ENCODE measurements at regions not wholly inside any gene's neighbourhood (a gene's known extent, or its start where the extent isn't known, plus 50 kb on each side); places are given as distances from the start of the nearest gene placed in this dataset.

DNA sequence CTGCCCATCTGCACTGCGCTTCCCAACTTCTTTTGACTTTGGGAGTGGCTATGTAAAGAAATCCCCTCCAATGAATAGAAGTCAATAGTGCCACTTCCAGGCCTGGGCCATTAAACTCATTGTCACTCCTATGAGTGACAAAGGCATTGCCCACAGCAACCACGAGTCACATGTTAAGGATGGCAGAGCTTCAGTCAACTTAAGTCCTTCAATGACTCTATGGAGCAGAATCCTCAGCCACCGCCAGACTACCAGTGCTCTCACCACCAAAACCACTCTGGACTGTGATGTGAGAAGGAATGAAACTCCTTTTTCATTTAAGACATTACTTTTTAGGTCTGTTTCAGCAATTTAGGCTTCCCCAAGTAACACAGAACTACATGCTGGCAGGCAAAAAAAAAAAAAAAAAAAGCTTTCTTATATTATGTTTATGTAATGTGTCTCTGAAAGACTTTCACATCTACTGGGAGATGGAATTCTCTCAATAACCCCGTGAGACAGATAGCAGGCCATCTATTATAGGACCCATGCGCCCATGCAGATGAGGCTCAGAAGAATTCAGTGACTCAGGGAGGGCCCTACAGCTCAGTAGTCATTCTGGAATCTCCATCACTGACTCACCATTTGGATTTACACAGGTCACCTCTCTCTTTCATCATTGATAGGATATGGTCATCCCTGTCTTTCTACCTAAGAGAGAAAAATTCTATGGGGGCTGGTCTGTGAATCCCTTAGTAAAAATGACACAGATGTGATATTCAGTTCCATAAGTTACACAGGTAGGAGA, 180.5 kb downstream of the CEMIP2 start:
- TF ChIP-seq EZH2phosphoT487 (IDR thresholded peaks at IDR 0.05) (no peak), EZH2 (IDR thresholded peaks at IDR 0.05) (no peak)
- TF ChIP-seq, protein P1, sequence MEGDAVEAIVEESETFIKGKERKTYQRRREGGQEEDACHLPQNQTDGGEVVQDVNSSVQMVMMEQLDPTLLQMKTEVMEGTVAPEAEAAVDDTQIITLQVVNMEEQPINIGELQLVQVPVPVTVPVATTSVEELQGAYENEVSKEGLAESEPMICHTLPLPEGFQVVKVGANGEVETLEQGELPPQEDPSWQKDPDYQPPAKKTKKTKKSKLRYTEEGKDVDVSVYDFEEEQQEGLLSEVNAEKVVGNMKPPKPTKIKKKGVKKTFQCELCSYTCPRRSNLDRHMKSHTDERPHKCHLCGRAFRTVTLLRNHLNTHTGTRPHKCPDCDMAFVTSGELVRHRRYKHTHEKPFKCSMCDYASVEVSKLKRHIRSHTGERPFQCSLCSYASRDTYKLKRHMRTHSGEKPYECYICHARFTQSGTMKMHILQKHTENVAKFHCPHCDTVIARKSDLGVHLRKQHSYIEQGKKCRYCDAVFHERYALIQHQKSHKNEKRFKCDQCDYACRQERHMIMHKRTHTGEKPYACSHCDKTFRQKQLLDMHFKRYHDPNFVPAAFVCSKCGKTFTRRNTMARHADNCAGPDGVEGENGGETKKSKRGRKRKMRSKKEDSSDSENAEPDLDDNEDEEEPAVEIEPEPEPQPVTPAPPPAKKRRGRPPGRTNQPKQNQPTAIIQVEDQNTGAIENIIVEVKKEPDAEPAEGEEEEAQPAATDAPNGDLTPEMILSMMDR (IDR thresholded peaks at IDR 0.05): no peak
- H3K9me3 Mint-ChIP-seq: no peaks in the 10 kb centered on the region
- no peak overlapping the region for H3K4me3 ChIP-seq

DNA sequence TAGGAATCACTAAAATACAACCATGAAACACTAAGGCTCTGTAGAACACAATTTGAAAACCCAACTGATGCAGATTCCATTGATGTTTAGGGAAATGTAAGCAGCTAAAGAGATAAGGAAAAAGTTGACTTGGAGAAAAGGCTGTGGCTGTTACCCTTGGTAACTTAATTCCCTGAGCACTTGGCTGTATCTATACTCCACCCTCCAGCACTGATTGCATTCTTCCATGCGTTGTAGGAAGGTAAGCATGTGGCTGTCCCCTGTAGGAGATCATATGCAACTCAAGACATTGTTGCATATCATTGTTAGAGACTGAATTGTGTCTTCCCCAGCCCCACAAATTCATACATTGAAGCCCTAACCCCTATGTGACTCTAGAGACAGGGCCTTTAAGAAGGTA, 184.5 kb downstream of the CEMIP2 start:
- no peaks in the 10 kb centered on the region for H3K36me3 ChIP-seq
- H3K9me3 ChIP-seq (ENCODE audit: low read depth): no peaks in the 10 kb centered on the region

More for the DNA sequence above, 180.5 kb downstream of the CEMIP2 start:
- H3K79me2 ChIP-seq (ENCODE audit: low read depth): no peaks in the 10 kb centered on the region
- Mint-ChIP-seq H3K36me3 (no peaks in the 10 kb centered on the region), H3K4me1 (peaks cover 13% of the 10 kb centered on the region), H3K4me3 (no peak overlapping the region), H3K27me3 (ENCODE audit: insufficient read depth, low read depth) (peaks cover 7% of the 10 kb centered on the region), H3K27ac (peak overlapping the region; percentile 76)
- no peaks in the 10 kb centered on the region for H3K4me1 ChIP-seq
- H3K36me3 ChIP-seq: no peaks in the 10 kb centered on the region
- no peak overlapping the region for H3K27ac ChIP-seq
- H3F3A ChIP-seq (ENCODE audit: low read depth): no peaks in the 10 kb centered on the region
- H3K9ac ChIP-seq: no peak overlapping the region
- H4K20me1 ChIP-seq (ENCODE audit: low read depth): no peaks in the 10 kb centered on the region
- no peak overlapping the region for H2AFZ ChIP-seq (replicated peaks)
- no peaks in the 10 kb centered on the region for H3K27me3 ChIP-seq
- H3K9me3 ChIP-seq (ENCODE audit: low read depth): no peaks in the 10 kb centered on the region
- DNase-seq (ENCODE audit: low spot score): no peak
- H3K4me2 ChIP-seq: no peak overlapping the region

DNA sequence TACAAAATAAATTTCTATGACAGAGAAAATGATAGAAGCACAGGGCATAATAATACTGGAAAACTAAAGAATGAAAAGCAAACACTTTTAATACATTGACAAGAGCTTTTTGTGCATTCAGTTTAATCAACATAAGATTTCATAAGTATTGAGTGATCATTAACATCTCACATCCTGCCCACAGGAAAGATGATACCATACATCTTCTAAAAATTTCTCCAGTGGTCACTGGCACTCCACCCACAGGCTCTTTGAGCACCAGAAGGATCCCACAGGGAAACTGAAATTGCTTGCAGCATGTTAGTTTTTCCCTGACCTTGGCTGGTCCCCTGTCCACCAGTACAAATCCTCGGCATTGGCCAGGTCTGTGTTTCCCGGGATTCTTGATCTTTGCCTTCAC, 186.0 kb downstream of the CEMIP2 start:
- no peak overlapping the region for H3K4me3 Mint-ChIP-seq
- H4K20me1 ChIP-seq (ENCODE audit: low read depth): no peaks in the 10 kb centered on the region
- H3F3A ChIP-seq (ENCODE audit: low read depth): no peaks in the 10 kb centered on the region
- H3K27me3 ChIP-seq: no peaks in the 10 kb centered on the region
- H3K27me3 Mint-ChIP-seq (ENCODE audit: insufficient read depth, low read depth): peaks cover 2% of the 10 kb centered on the region
- H3K9ac ChIP-seq: no peak overlapping the region
- no peak overlapping the region for H3K4me2 ChIP-seq
- no peak overlapping the region for H3K4me3 ChIP-seq
- peaks cover 22% of the 10 kb centered on the region for H3K4me1 Mint-ChIP-seq
- no peak overlapping the region for H3K27ac ChIP-seq
- H2AFZ ChIP-seq (replicated peaks): no peak overlapping the region
- no peaks in the 10 kb centered on the region for H3K9me3 Mint-ChIP-seq
- DNase-seq (ENCODE audit: low spot score): no peak
- no peaks in the 10 kb centered on the region for H3K4me1 ChIP-seq
- no peaks in the 10 kb centered on the region for H3K36me3 ChIP-seq
- no peaks in the 10 kb centered on the region for H3K36me3 Mint-ChIP-seq
- H3K9me3 ChIP-seq (ENCODE audit: low read depth): no peaks in the 10 kb centered on the region
- no peaks in the 10 kb centered on the region for H3K79me2 ChIP-seq (ENCODE audit: low read depth)
- TF ChIP-seq EZH2phosphoT487 (IDR thresholded peaks at IDR 0.05) (no peak), EZH2 (IDR thresholded peaks at IDR 0.05) (no peak)
- TF ChIP-seq, protein P1 (IDR thresholded peaks at IDR 0.05): no peak
- H3K27ac Mint-ChIP-seq: no peak overlapping the region

More for the DNA sequence above, 184.5 kb downstream of the CEMIP2 start:
- H4K20me1 ChIP-seq (ENCODE audit: low read depth): no peaks in the 10 kb centered on the region
- no peak for DNase-seq (ENCODE audit: low spot score)
- H3K4me1 ChIP-seq: no peaks in the 10 kb centered on the region
- Mint-ChIP-seq H3K4me1 (peaks cover 22% of the 10 kb centered on the region), H3K27me3 (ENCODE audit: insufficient read depth, low read depth) (peaks cover 4% of the 10 kb centered on the region), H3K9me3 (no peaks in the 10 kb centered on the region), H3K36me3 (no peaks in the 10 kb centered on the region), H3K27ac (no peak overlapping the region), H3K4me3 (no peak overlapping the region)
- H2AFZ ChIP-seq (replicated peaks): no peak overlapping the region
- H3K79me2 ChIP-seq (ENCODE audit: low read depth): no peaks in the 10 kb centered on the region
- H3F3A ChIP-seq (ENCODE audit: low read depth): no peaks in the 10 kb centered on the region
- no peak overlapping the region for H3K9ac ChIP-seq
- H3K27ac ChIP-seq: no peak overlapping the region
- H3K27me3 ChIP-seq: no peaks in the 10 kb centered on the region
- TF ChIP-seq, protein P1 (IDR thresholded peaks at IDR 0.05): no peak
- TF ChIP-seq EZH2phosphoT487 (IDR thresholded peaks at IDR 0.05) (no peak), EZH2 (IDR thresholded peaks at IDR 0.05) (no peak)
- H3K4me2 ChIP-seq: no peak overlapping the region
- no peak overlapping the region for H3K4me3 ChIP-seq
